GM21576 (cell line): ENCODE measurements at regions not wholly inside any gene's neighbourhood (a gene's known extent, or its start where the extent isn't known, plus 50 kb on each side); places are given as distances from the start of the nearest gene placed in this dataset.
"Not testable (repeated sequence)": the region's sequence is repeated elsewhere in the genome, so short reads cannot be mapped to it uniquely, and the experiment has no call there.

Experiments used
- ATAC-seq: cut with Tn5 transposase; IDR thresholded peaks from one replicate; pipeline ENCODE4 v1.9.1; 2021; ENCODE audit warnings: mild to moderate bottlenecking, moderate library complexity; ENCODE audit not compliant: unreplicated experiment

- ATAC-seq = not testable (repeated sequence)
Measured at GRCh38 chrX:3512150-3512549, 165.7 kb upstream of the MXRA5 start.

GRCh38 chrX:3509934-3510333, 163.5 kb upstream of the MXRA5 start:
- ATAC-seq = no peak

- ATAC-seq = no peak
Measured at GRCh38 chrX:3504916-3505315, 158.5 kb upstream of the MXRA5 start.

GRCh38 chrX:3501833-3502535, 155.5 kb upstream of the MXRA5 start:
- ATAC-seq = no peak

GRCh38 chrX:3495836-3496769, 149.7 kb upstream of the MXRA5 start:
- ATAC-seq = not testable (repeated sequence)

GRCh38 chrX:3493605-3494004, 147.2 kb upstream of the MXRA5 start:
- no peak for ATAC-seq

GRCh38 chrX:3485727-3486126, 139.3 kb upstream of the MXRA5 start:
- ATAC-seq = no peak

- no peak for ATAC-seq
Measured at GRCh38 chrX:3479026-3479425, 132.6 kb upstream of the MXRA5 start.

- ATAC-seq = no peak
Measured at GRCh38 chrX:3476973-3477372, 130.5 kb upstream of the MXRA5 start.

GRCh38 chrX:3470211-3470679, 123.8 kb upstream of the MXRA5 start:
- ATAC-seq = not testable (repeated sequence)

GRCh38 chrX:3468031-3468430, 121.6 kb upstream of the MXRA5 start:
- ATAC-seq = no peak

- no peak for ATAC-seq
Measured at GRCh38 chrX:3465017-3465416, 118.6 kb upstream of the MXRA5 start.

- ATAC-seq = no peak
Measured at GRCh38 chrX:3462166-3462508, 115.7 kb upstream of the MXRA5 start.

GRCh38 chrX:3461397-3462165, 115.1 kb upstream of the MXRA5 start:
- peak; percentile 66 for ATAC-seq

- ATAC-seq = no peak
Measured at GRCh38 chrX:3455796-3456195, 109.3 kb upstream of the MXRA5 start.

- no peak for ATAC-seq
Measured at GRCh38 chrX:3451571-3451970, 105.1 kb upstream of the MXRA5 start.

GRCh38 chrX:3450881-3451570, 104.6 kb upstream of the MXRA5 start:
- no peak for ATAC-seq

GRCh38 chrX:3449287-3449686, 102.8 kb upstream of the MXRA5 start:
- no peak for ATAC-seq

GRCh38 chrX:3448563-3448962, 102.1 kb upstream of the MXRA5 start:
- no peak for ATAC-seq

GRCh38 chrX:3445806-3446490, 99.5 kb upstream of the MXRA5 start:
- ATAC-seq = no peak
